Jurkat, Clone E6-1 (cell line): ENCODE measurements at regions not wholly inside any gene's neighbourhood (a gene's known extent, or its start where the extent isn't known, plus 50 kb on each side); places are given as distances from the start of the nearest gene placed in this dataset.

ENCODE experiments used
- DNase-seq: peaks from one replicate; pipeline ENCODE4 v3.0.0-alpha.2; 2011; ENCODE audit warnings: low read depth, low spot score
- H3K4me3 ChIP-seq: 2 replicates; pipeline ENCODE4 v1.5.1; 2011; ENCODE audit warnings: mild to moderate bottlenecking, low read length, control low read depth, moderate library complexity

DNA sequence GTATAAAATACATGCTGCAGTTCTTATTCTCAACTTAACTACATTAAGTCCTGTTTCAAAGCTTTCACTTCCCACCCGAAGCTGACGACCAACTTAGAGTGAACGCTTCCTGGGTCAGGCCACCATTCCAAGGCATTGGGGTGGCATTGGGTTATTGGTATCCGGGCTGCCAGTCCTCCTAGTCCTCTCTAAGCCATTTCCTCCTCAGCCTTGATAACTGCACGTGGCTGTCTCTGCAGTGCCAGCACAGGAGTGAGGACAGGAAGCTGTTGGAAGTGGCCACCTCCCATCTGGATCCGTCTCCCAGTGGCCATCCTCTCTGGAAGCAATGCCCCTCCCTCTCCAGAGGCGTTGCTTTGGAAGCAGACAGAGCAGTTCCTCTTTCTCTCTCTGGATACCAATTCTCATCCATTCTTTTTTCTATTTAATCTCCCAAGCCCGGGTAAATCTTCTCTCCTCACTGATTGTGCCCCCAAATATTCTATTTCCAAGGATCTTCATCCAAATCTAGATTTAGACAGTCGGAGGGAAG is 354.7 kb downstream of the EIPR1 start:
- no peak overlapping the region for H3K4me3 ChIP-seq
- no peak for DNase-seq

DNA sequence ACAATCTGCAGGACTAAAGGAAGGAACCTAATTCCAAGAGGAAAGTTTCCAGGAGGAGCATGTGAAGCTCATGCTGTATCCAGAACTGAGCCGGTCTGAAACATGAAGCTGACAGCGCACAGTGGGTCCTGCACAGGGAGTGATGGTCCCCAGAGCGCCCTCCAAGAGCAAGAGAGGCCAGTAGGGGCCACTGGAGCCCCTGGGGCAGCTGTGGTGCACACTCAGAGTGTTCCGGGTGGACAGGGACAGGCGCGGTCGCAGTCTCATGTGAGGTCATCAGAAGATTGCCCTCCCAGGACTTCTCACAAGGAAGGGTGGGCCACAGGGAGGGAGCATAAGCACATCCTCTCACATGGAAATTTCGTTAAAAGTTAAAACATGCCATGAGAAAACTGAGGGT is 355.9 kb downstream of the EIPR1 start:
- H3K4me3 ChIP-seq = no peak overlapping the region
- no peak for DNase-seq

DNA sequence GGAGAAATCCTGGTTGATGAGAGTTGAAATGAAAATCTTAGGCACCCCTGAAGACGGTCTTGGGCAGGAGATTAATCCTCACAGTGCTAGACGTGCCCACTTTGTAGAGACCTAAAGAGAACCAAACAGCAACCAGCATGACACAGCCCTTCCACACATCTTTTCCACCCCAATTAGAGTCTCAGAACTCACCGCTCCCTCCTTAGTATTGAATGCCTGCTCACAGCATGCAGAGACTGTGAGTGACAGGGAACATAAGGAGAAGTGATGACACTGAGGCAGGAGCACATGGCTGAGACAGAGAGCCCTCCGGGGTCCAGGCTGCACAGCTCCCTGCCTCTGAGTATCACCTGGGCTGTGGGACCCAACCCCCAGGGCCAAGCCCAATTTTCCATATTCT is 367.6 kb downstream of the EIPR1 start:
- no peak overlapping the region for H3K4me3 ChIP-seq
- no peak for DNase-seq

DNA sequence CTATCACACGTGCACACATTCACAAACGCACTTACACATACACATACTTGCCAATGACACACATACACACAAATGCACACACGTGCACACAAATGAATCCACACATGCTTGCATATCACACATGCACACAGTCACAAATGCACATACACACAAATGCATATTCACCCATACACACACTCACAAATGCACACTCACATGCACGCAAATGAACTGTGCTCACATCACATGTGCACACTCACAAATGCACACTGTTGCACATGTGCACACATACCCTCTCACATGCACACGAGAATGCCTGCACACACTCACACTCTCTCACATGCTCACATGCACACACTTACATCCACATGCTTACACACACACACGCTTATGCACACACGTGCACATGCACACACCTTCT is 368.1 kb downstream of the EIPR1 start:
- no peak overlapping the region for H3K4me3 ChIP-seq
- DNase-seq = no peak

DNA sequence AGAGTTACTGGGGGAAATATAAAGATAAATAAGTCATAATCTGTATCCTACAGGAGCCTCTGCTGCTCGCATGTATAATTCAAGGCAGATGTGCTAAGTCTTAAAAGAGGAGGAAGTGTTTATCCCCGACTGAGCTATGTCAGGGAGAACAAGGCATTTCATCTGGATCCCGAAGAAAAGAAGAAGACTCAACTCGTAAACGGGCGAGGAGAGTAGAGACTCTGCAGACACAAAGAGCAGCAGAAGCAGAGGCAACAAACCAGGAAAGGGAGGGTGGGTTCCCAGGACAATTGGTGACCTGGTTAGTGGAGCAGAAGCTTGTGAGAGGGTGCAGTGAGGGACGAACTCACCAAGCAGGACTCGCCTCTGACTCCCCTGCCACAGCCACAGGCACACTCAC is 368.6 kb downstream of the EIPR1 start:
- no peak for DNase-seq
- H3K4me3 ChIP-seq = no peak overlapping the region

DNA sequence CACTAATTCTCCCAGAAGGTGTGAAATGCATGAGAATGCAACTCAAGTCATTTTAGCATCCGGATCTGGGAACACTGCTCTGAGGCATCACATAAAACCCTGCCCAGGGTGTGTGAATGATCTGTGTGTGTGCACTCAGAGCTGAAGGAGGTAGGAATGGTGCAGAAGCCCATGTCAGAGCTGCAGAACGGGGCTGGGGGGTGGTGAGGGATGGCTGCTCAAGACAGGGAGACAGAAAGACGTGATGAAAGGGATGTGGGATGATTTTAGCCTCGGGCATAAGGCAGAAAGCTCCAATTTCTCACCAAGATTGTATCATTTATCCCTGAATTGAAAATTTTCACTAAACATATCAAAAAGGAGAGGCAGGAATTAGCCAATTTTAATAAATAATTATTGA is 369.1 kb downstream of the EIPR1 start:
- DNase-seq = no peak
- no peak overlapping the region for H3K4me3 ChIP-seq

DNA sequence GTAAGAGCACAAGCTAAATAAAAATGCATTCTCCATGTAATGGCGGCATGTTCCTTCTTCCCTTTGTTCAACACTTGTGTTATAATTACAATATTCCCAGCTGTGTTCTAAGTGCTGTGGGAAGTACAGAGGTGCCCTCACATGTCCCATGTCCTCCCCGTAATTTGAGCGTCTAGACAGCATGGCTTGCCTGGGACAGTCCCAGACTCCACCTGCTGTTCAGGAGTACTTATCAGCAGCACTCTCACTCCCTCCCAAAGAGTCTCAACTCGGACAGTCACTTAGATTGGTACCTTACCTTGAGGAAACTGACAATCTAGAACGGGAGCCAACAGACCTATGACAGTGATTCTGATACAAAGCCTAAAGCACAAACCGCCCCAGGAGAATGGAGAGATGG is 370.5 kb downstream of the EIPR1 start:
- H3K4me3 ChIP-seq = no peak overlapping the region
- DNase-seq = no peak

DNA sequence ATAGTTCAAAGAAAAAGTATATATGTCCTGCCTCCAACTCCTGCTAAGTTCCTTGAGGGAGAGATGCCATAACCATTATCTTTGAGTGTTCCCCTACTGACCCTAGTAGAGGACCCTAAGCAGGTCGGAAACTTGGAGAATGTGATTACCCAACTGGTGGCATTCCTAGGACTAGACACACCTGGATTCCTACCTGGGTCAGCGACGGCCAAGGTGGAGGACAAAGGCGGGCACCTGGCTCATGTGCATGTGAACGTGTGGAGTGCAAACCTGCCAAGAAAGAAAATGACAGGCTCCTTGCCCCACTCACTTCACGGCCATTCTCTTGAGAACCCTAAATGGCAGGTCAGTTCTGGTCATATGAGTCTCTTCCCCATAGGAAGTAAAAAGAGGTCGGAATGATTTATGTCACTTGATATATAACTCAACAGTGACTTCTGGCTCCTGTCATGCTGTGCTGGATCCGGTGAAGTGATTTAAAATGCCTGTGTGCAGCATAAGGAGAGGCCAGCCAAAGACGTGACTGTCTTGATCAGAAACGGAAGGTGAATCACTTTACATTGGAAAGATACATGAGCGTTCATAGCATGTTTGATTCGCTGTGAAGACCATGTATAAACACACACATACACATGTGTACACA is 371.6 kb downstream of the EIPR1 start:
- no peak for DNase-seq
- no peak overlapping the region for H3K4me3 ChIP-seq

DNA sequence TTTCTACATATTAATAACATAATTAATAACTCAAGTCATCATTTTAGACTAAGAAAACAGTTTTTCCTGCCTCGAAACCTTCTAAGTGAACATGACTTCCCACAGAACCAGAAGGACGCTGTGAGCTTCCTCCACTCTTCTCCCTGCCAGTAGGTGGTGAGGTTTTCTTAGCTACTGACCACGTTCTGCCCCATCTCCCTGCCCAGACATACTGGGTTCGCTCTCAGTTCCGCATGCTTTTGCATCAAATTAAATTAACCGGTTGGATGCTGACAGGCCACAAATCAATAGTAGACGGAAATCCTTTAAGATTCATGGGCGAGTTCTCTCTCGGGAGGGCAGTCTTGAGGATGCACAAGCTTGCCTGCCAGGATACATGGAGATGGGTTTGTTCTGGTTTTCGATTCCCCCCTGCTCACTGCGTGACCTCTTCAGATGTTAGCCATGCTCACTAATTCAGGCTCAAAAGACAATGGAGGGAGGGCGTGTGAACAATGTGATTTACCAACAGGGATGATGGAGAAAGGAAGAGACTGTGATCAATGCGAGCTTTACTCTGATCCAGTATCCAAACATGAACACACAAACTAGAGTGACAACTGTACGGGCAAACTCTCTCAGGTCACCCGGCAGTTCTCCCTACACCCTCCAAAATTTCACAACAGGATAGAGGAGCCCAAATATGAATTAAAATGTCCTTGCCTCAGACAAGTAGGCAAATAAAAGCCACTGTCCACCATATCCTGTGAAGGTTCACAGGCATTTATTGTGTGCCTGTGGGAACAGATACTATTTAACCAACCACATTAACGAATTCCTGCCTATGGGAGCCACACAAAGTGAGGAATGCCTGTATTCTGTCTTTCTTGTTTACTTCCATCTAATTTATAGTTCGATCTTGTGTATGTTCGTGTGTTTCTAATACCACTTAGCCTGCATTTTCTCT is 375.7 kb downstream of the EIPR1 start:
- H3K4me3 ChIP-seq = no peak overlapping the region
- no peak for DNase-seq

DNA sequence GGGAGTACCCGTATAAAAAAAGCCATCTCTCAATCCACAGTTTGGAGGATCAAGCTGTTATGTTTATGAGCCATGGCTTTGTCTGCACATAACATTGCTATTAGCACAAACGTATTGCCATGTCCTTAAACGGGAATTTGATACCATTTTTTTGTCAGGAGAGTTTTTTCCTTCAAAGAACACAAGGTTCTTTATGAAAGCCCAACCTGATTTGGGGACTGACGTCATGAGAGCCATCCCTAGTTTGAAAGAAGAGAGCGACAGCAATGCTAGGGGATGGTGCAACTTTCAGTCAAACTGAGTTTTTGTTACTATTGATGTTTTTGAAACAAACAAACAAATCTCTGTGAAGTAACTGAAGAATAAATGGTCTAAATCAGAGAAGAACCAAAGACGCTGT is 376.6 kb downstream of the EIPR1 start:
- no peak for DNase-seq
- no peak overlapping the region for H3K4me3 ChIP-seq

DNA sequence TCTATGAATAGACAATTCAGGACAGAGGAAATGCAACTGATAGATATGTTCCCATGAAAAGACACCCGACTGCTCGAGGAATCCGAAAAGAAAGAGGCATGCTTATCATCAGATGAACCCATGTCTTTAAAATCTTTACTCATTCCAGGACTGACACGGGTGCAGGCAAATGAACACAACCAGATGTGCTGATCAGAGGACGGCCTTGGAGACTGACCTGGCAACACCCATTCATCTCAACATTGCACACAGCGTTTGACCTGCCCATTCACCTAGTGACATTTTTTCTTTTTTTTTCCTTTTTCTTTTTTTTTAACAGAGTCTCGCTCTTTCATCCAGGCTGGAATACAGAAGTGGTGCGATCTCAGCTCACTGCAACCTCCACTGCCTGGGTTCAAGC is 377.5 kb downstream of the EIPR1 start:
- no peak for DNase-seq
- no peak overlapping the region for H3K4me3 ChIP-seq

DNA sequence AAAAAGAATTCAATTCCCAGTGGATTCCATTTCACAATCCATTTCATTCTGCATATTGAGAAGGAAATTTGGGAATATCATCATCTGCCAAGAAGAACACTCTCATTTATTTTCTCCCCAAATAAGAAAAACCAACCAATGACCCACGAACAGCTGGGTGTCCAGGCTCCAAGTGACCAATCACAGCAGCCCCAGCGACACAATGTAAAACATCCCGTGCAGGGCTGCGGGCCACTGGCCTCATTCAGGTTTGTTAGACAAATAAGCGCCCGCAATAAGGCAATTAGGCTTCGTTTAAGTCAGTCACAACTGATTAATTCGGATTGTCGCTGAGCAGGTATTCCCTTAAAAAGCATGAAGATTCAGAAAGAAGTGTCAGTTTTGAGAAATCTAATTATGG is 378.6 kb downstream of the EIPR1 start:
- no peak overlapping the region for H3K4me3 ChIP-seq
- no peak for DNase-seq

DNA sequence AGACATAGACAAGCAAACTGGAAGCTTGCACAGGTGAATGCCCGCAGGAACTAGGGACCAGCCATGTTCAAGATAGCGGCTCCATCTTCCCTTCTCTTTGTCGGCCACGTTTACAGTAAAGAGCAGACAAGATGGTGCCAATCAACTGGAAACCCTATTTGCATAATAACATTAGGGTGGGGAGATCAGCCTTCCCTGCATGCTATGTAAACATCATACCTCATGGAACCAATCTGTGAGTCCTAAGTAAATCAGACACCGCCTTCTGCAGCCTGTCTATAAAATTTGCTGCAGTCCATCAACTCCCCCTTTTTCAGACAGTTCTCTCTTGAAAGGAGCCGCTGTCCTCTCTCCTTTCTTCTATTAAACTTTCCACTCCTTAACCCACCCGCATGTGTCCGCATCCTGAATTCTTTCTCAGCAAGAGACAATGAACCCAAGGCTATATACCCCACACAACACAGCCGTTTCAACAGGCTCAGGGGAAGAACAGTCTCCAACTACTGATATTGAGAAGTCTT is 384.4 kb downstream of the EIPR1 start:
- H3K4me3 ChIP-seq = no peak overlapping the region
- DNase-seq = no peak

DNA sequence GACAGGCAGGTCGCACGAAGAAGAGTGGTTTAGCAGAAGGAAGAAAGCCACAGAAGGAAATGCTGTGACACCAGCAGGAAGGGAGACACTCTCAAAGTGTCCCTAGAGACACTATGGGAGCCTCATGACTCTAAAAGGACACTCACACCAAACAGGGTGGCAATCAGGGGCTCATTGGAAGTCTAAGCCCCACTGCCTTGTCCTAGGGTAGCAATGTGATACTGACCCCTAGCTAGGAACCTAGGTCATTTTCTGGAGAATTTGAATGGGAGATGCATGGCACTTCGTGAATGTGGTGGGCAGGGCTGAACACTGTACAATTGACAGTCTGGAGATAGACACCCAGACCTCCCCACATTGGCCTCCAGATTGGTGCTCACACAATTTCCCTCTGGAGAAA is 385.0 kb downstream of the EIPR1 start:
- DNase-seq = no peak
- no peak overlapping the region for H3K4me3 ChIP-seq

DNA sequence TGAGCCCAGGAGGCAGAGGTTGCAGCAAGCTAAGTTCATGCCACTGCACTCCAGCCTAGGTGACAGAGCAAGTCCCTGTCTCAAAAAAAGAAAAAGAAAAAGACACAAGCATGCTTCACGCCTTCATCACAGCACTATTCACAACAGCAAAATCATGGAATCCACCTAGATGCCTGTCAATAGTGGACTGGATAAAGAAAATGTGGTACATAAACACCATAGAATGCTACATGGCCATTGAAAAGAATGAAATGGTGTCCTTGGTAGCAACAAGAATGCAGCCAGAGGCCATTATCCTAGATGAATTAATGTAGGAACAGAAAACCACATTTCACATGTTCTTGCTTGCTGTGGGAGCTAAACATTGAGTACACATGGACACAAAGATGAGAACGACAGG is 392.6 kb downstream of the EIPR1 start:
- no peak overlapping the region for H3K4me3 ChIP-seq
- DNase-seq = no peak

DNA sequence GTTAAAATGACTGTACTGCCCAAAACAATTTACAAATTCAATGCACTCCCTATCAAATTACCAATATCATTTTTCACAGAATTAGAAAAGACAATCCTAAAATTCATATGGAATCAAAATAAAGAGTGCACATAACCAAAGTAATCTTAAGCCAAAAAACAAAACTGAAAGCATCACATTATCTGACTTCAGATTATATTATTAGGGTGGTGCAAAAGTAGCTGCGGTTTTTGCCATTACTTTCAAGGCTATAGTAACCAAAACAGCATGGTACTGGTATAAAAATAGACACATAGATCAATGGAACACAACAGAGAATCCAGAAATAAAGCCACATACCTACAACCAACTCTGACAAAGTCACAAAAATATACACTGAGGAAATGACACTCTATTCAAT is 396.6 kb downstream of the EIPR1 start:
- H3K4me3 ChIP-seq = no peak overlapping the region
- no peak for DNase-seq

DNA sequence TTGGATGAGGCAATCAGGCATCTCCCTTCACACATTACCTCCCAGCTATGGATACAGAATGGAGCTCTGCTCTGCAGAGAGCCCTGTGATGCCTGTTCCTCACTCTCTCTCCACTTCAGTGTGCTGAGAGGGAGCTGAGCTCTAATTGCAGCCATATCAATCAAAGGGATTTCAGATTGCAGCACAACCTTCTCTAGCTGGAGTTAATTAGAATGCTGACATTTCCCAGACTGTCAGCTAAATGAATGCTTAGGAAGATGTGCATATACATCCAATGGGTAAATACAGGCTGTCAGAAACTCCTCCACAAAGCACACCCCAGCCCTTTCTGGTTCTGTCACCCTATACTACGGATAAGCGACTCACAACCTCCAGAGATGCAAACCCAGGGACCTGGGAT is 402.6 kb downstream of the EIPR1 start:
- no peak overlapping the region for H3K4me3 ChIP-seq
- DNase-seq = no peak

DNA sequence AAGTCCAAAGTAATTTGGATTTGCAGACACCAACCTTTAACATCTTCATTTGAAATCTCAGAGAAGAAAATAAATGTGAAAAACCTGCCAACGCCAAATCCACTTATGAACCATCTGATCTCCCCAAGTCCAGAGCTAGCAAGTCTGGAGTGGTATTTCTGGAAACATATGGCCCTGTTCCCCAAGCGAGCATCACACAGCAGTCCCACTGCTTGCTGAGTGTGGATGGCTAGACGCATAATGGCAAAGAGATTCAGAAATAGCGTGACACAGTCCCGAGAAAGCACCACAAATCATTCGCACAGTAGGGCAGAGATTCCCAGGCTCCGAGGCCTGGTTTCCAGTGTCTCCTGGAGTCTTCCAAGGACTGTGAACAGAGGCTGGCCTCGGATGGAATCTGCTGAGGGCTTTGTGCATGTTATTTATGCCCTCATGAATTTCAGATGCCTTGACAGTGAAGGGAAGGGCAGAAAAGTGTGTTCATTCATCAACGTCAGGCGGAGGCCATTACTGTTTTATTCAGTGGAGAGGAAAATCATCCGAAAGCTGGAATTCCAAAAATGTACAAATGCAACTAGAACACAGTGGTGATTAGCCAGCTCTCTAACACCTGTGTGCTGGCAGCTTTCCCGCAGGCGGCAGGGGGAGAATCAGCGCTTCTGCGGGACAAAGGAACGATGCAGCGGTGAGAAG is 417.0 kb downstream of the EIPR1 start:
- H3K4me3 ChIP-seq = no peak overlapping the region

DNA sequence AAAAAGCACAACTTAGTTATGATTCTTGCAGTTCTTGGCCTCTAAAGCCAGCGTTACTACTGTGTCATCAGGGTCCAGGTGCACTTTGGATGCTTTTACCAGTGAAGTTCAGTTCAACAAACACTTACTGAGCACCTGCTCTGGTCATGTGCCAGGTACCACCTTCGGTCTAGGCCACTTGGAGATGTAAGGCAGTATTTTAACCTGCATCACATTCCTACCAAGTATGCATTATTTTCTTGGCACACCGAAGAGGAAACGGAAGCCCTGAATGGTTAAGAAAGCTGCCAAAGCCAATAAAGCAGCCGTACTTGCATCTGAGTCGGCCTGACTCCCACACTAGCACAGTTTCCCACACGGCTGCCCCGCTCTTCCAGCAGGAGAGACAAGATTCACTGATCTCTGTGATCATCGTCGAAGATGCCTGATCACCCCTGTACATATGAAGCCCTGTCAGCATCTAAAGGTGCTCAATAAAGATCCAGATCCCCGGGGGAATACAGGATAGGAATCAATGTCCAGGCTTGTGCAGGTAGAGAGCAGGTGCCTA is 427.1 kb downstream of the EIPR1 start:
- DNase-seq = no peak
- no peak overlapping the region for H3K4me3 ChIP-seq

More for the DNA sequence above, 417.0 kb downstream of the EIPR1 start:
- DNase-seq = no peak
